Stimulated activated CD4-positive, alpha-beta T cell treated with anti-CD3 and anti-CD28 coated beads, Interleukin-15, amount 100 ng/mL, for 48 hours (primary cell): ENCODE measurements at regions not wholly inside any gene's neighbourhood (a gene's known extent, or its start where the extent isn't known, plus 50 kb on each side); places are given as distances from the start of the nearest gene placed in this dataset.

Experiments used
- DNase-seq, 2 donors: peaks; one replicate each; pipeline ENCODE4 v3.0.0-alpha.2; 2020; ENCODE audit warnings: low read depth in 2 of 2

GRCh38 chr11:43243927-43244326 is 67.9 kb upstream of the API5 start:
- no peak for DNase-seq

DNA sequence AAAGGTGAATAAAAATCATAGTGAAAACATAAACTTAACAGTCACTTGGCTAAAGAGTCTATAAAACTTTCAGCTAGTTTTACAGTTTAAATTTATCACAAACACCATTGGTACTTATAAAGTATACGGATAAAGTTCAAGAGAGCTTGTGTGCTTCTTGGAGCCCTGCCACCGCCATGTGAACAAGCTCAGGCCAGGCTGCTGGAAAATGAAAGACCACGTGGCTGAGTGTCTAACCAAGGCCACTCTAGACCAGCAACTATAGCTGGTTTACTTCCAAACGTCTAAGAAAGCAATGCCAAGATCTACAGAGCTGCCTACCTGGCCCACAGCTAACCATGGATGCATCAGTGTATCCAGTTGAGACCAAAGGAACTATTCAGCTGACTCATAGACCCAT is 66.3 kb upstream of the API5 start:
- no peak for DNase-seq

DNA sequence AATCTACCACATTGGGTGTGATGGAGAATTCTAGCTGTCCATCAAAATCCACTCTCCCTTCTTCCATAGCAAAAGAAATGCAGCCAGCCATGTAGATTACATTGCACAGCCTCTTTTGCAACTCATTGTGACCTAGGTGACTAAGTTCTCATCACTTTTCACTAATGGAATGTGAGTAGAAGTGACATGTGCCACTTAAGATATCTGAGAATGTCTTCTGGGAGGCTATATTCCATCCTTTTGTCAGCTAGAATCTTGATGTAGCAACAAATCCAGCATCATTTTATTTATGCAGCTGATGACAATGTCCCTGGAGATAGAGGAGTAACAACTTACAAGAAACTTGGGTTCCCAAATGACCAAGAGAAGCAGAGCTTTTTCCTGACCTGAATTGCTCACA is 61.5 kb upstream of the API5 start:
- DNase-seq = no peak

DNA sequence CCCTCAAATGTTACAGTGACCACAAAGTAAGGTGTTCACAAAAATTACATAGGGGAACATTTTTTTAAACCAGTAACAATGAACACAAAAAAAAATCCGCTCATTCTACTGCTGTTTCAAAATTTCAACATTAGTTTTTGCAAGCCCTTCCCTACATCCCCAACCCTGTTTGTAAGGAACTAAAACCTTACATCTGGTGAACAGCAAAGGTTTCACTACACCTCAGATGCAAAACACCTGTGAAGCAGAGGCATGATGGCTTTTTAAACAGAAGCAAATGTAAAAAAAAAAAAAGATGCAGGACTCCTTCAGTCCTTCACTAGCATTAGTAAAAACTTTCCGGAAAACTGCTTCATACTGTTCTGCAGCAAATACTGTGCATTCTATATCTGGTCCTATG is 50.0 kb upstream of the API5 start:
- no peak for DNase-seq
